SKM-1 treated with dmso at 0.1 percent for 144 hours (cell line): ENCODE measurements at regions not wholly inside any gene's neighbourhood (a gene's known extent, or its start where the extent isn't known, plus 50 kb on each side); places are given as distances from the start of the nearest gene placed in this dataset.

ENCODE experiments used
- DNase-seq: peaks from one replicate; lab custom pipeline; 2025; ENCODE audit not compliant: unreplicated experiment; lab: John Stamatoyannopoulos, UW

DNA sequence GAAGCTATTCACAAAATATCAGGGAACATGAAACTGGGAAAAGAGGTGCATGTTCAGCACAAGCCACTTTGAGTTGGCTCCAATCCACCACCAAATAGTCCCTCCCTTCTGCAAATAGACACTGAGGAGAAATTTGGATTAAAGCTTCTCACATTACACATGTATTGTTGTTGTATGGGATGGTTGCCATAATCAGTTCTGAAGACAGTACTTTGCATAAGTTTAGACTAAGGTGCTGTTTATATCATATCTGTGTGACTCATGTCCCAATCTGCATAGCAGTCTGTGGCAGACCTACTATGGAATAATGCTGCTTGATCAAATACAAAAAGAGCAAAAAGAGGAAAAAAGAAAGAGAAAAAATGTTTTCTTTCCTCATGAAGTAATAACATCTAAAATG, 376.7 kb upstream of the DDI1 start:
- DNase-seq, result no peak

DNA sequence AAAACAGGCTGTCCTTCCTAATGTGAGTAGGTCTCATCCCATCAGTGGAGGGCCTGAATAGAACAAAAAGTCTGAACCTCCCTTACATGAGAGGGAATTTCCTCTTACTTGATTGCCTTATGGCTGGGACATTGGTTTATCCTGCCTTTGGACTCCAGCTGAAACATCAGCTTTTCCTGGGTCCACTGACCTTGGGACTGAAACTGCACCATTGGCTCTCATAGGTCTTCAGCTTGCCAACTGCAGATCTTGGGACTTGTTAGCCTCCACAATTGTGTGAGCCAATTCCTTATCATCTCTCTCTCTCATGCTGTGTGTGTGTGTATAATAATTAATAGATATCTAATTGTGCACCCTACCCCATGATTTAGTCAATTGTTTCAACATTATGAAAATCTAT, 375.3 kb upstream of the DDI1 start:
- DNase-seq, result no peak

DNA sequence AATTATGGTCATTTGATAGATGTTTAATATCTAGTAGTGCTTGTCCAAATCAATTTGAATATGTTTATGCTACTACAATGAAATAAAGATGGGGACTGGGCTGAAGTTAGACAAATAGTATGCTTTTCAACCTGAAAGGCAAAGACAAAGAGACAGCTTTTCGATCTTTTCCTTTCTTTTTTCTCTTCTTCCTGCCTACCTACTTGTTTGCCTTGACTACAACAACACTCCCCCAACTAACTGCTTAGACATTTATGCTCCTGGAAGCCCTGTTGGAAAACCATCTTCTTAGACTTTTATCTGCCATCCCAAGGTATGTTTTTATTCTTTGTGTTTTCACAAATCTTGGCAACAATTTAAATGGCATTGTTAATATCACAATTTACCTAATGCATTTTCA, 374.4 kb upstream of the DDI1 start:
- DNase-seq, result no peak

DNA sequence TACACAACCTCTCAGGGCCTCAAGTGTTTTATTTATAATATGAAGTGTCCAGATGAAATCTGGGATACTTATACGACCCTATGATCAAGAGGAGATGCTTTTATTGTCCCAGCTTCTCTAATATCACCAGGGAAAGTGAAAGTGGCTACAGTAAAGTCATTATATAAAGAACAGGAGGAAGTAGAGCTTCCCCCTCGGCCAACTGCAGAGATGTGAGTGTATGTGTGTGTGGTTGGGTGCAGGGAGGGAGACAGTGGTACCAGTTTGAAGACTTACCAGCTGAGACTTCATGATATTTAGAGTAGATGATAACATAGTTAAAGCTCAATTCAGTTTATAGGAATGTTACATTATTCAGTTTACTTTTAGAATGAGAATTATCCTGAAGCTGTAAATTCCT, 373.6 kb upstream of the DDI1 start:
- DNase-seq, result peak; percentile 20

DNA sequence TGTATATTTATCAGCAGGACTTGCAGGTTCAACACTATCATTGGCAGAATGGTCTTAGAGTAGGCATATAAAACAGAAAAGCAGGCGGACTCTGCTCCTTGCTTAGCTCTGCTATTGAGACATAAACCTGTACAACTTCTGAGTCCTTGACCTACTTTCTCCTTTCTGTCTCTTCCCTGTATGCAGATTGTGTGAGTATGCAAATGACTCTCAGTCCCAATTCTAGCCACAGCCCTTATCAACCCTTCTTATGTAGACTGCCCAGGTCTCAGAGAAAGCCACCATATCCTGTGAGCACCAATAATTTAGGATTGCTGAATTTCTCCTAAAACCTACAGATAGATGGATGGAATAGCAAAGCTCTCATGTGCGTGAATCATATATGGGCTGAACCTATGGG, 367.6 kb upstream of the DDI1 start:
- no peak for DNase-seq

DNA sequence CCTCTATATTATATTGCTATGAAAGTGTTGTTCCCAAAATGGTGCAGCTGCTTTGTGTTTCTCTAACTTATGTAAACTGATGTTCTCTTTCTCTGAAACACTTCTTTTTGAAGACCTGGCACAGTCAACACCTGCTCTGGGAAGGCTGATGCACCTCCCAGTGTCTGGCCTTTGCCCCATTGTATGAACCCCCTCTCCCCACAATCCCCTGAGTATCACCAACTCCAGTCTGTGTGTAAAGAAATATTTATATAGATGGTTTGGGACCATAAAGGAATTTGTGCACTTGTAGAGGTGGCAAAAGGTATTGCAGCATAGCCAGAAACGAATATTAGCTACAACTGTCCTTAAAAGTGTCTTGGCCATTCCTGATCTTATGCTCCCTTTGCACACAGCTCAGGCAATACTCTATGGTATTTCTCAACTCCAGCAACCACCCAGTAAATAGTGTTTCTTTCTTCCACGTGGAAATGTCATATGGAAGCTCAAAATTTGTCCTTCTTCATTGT, 365.2 kb upstream of the DDI1 start:
- no peak for DNase-seq

DNA sequence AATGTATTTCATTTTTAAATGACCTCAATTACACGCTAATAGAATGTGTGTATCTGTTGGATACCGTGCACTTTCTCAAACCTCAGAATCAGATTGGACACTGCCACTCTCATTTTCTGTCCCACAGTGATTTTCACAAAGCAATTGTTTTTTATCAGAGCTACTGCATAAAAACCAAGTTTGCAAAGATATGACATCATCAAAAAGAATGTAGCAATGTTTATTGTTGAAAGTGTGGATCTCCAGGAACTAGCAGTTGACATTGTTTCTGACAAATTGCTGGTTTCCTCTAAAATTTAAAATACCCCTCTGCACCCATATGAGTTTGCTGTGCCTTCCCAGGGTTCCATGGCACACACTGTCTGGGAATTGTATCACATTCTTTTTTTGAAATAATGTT, 362.7 kb upstream of the DDI1 start:
- no peak for DNase-seq

DNA sequence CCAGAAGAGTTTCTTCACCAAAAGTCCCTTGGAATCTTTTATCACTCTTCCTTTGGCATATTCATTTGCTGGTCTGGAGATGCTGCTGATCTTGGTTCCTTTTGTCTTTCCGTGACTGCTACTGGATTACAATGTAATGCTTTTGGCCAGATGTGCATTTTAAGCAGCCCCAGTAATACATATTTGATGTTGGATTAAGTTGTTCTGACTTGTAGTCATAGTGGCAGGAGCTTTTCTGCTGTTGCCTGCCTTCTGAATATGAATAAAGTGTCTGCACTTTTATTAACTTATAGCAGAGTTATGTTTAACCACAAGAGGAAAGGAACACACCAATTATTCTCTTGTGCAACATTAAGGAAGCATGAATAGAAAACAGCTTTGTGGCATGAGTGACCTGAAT, 360.0 kb upstream of the DDI1 start:
- DNase-seq, result no peak

DNA sequence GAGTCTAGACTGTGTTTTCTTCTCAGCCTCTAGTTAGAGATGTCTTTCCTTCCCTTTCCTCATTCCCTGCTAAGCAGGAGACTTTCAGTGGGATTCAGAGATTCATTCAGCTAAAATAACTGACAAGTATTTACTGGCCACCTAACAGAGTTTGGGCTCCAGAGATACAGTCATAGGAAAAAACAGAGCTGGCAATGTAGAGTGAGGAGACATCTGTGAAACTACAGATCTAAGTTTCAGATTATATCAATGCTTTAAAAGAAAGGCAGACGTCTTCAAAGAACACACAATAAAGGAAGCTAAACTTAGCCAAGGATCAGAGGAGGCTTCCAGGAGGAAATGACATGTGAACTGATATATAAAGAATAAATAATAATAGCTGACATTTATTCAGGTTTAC, 355.6 kb upstream of the DDI1 start:
- DNase-seq, result no peak

DNA sequence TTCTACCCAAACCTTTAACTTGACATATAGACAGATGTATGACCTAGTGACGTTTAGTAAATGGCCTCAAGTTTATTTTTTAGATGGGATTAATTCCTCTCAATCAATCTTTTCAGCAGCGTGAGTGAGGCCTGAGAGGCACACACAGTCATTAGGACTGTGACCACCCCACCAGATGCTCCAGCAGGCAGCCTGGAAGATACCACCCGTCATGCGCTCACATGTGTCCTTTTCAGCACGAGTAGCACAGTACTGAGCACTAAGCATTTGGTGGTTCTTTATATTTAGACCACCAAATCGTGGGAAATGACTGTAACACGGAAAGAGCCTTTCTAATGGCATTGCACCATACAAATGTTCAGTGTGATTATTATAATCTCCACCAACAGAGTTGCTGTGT, 354.6 kb upstream of the DDI1 start:
- no peak for DNase-seq

DNA sequence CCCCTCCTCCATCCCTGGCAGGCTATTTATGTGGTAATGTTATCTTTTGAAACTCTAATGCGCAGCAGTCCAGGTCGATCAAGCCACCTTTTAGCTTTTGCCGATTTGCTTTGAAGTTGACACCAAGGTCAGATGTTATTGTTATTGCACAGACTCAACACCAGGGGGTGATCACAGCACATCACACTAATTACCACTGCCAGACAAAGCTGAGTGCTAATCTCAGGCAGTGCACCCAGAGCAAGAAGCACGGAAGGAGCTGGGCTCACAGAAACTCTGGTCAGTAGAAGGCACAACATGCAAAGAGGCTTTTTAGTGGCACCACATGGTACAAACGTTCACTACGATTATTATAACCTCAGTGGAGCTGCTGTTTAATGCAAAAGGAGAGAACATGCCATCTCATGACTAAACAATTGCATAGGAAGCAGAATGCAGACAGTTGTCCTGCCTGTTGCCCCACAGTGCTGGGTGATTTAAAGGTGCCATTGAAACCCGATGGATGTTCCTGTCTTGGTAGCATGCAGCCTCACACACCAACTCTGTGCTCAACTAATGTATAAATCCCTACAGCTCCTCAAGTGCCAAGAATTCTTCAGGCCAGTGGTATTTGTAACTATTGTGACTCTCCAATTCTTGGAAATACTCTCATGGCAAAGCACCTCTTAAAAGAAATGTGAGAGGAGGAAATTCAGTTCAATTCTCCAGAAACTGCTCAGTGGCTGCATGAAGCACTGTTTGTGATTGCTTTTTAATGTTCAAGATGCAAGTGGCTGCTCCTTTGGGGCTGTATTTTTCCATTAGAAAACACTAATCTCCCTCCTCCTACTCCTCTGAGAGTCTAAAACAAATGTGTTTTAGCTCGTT, 353.9 kb upstream of the DDI1 start:
- peak; percentile 69 for DNase-seq

DNA sequence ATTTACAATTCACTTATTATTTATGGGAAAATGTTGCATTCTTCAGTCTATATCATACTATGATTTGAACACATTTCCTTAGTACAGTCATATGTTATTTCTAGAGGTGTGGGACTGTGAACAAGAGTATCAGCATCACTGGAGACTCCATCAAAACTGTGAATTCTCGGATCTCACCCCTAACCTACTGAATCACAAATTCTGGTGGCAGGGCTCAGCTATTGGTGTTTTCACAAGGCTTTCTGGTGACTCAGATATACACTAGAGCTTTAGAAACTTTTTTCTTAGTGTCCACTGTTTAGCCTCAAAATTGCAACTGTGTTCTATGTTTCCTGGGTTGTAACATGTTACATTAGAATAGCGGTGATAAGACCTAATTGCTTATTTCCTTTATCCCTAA, 352.9 kb upstream of the DDI1 start:
- DNase-seq, result no peak

DNA sequence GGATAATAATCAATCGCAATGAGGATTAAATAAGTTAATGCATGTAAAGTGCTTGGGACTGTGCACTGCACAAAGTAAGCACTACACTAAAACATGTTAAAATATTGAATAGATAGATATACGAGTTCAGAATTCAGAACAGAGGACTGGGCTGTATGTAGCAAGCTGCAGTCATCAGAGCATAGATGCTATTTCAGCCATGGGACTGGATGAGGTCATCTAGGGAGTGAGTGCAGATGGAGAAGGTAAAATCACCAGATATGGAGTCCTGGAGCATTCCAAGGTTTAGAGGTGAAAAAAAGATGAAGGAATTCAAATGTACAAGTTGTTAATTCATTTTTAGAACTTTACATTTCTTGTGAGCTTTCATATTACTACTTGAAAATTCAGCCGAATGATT, 347.5 kb upstream of the DDI1 start:
- DNase-seq, result no peak

DNA sequence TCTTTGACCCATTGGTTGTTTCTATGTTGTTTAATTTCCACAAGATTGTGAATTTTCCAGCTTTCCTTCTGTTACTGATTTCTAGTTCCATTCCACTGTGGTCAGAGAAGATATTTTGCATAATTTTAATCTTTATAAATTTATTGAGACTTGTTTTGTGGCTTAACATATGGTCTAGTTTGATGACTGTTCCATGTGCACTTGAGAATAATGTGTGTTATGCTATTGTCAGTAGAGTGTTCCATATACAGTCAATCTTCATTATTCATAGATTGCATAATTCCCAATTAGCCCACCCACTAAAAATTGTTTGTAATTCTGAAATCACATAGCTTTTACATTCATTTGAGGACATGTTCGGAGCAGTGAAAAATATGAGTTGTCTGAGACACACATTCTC, 346.1 kb upstream of the DDI1 start:
- DNase-seq, result no peak

DNA sequence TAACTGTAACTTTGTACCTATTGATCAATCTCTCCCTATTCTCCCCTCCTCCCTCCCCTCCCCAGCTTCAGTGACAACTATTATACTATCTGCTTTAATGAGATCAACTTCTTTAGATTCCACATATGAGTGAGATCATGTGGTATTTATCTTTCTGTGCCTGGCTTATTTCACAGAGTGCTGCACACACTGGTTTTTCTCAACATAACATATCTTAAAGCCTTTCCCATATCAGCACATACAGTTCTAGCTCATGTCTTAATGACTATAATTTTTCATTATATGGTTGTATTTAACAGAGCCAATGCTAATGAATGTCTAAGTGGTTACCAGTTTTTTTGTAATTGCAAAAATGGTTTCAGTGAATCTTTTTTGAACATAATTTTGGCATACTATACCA, 340.3 kb upstream of the DDI1 start:
- DNase-seq, result no peak

DNA sequence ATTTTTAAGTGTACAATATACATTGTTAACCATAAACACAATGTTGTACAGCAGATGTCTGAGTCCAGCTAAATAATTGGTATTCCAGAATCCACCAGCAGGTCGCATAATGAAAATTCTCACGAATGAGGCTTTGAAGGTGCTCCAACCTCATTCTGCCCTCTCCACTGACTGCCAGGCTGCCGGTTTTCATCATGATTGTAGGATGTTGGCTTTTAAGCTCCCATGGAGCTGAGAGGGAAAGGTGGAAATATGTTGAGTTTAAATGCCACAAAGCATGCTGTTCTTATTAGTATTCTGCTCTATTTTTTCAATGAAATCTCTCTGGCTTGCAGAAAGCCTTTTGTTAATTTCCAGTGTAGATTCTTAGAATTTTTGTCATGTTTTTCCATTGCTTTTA, 337.2 kb upstream of the DDI1 start:
- no peak for DNase-seq

DNA sequence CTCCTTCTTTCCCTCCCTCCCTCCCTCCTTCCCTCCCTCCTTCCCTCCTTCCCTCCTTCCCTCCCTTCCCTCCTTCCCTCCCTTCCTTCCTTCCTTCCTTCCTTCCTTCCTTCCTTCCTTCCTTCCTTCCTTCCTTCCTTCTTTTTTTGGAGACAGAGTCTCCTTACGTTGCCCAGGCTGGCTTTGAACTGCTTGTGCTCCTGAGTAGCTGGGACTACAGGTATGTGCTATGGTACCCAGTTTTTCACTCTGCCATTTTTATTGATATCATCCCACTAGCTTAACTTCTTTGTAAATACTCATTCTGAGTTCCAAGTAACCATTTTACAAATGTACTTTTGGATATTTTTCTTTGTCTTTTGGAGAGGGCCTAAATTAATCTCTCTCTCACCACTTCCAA, 336.8 kb upstream of the DDI1 start:
- no peak for DNase-seq

DNA sequence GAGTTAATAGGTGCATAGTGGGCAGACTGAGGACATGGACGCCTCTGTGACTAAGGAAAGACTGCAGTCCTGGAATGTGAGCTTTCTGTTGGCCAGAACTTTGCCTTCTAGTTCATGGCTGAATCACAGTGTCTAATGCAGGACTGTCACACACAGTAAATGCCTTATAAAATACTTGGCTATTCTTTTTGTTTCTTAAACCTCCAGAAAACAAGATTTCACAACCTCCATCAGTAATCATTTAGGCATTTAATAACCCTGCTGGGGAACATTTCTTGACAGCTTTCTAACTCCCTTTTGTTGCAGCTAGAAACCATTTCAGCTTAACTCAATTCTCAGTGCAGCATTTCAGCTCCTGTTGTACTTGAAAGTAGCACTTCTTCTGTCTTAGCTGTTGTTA, 335.8 kb upstream of the DDI1 start:
- DNase-seq, result no peak

DNA sequence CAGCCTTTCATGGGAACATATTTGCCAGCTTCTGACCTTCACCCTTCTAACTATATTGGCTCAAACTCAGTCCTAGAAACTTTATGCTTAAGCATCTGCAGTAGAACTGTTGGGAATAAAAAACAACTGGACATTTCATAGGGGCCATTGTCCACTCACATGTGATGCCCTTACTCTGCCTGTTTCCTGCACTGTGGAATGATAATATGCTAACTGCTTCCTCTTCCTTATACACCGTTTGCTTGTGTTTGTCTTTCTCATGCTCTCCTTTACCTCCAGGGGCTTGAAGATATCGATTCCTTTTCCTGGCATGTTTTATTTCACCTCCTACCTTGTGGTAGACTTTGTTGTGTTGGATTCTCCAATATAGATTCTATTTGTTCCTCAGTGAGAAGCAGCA, 333.0 kb upstream of the DDI1 start:
- DNase-seq, result no peak

DNA sequence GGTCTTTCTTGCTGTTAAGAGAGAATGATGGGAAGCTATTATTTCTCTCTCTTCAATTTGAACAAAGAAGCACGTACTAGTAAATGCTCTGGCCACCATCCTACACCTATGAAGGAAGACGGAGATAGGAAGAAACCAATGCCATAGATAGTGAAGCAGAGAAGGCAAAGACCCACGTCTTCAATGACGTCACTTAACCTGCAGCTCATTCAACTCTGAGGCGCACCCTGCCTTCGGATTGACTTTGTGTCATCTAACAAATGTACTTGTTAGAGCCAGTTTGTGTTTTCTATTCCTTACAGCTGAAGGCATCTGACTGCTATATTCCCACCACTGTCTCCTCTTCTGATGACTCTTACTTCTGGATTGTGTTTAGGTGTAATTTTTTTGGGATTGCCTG, 332.5 kb upstream of the DDI1 start:
- DNase-seq, result no peak

DNA sequence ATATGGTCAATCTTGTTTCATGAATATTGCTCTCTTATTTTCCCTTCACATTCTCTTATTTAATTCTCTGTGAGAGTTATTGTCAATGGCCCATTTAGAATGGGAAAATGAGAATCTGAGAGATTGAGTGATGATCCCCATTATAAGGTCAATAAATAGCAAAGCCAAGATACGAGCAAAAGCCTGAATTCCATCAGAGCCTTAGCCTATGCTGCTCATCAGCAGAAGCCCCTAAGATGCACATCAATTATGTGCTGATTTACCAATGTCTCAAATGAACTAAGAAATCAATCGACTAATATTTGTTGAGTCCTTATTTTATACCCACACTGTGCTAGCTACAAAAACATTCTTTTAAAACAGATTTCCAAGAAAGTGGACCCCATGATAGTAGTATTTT, 330.8 kb upstream of the DDI1 start:
- no peak for DNase-seq

DNA sequence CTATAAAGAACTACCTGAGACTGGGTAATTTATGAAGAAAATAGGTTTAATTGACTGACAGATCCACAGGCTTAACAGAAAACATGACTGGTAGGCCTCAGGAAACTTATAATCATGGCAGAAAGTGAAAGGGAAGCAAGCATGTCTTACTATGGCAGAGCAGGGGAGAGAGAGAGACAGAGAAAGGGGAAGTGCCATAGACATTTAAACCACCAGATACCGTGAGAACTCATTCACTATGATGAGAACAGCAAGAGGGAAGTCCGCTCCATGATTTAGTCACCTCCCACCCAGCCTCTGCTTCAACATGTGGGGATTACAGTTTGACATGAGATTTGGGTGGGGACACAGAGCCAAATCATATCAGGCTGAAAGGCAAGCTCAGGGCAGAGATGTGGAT, 327.1 kb upstream of the DDI1 start:
- DNase-seq, result peak; percentile 8

DNA sequence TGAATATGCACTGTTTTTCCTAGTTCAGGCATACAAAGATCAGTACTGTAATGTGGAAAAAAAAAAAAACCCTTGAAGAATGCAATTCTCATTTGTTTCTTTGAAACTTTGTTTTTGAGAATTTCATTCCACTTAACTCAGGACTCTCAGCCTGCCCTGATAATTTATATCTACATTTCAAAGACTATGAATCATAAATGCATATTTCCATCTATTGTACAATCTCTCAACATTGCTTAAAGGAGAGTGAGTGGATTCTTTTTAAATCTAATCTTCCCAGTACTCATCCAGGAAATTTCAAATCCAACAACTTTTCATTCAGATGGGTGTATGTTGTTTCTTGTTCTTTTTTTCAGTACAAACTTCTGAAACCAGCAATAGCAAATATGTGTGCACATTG, 322.2 kb upstream of the DDI1 start:
- DNase-seq, result no peak
